Fibroblast of lung (primary cell): ENCODE measurements at regions not wholly inside any gene's neighbourhood (a gene's known extent, or its start where the extent isn't known, plus 50 kb on each side); places are given as distances from the start of the nearest gene placed in this dataset.

Experiments
- DNase-seq, 2 donors: peaks; one replicate each; pipeline versions ENCODE4 v3.0.0 to v3.0.0-alpha.2; 2010; ENCODE audit warnings: low read depth in 2 of 2
- H2AFZ ChIP-seq: 2 replicates; pipeline ENCODE4 v1.5.1; 2012; ENCODE audit warnings: low read length, control low read depth, inconsistent platforms
- H3K27ac ChIP-seq: 2 replicates; pipeline ENCODE4 v1.5.1; 2011; ENCODE audit warnings: low read length, control low read depth; ENCODE audit not compliant: insufficient read depth
- H3K27me3 ChIP-seq: 2 replicates; pipeline ENCODE4 v1.5.1; 2011; ENCODE audit warnings: mild to moderate bottlenecking, low read length; ENCODE audit not compliant: control insufficient read depth, insufficient read depth
- H3K36me3 ChIP-seq: 2 replicates; pipeline ENCODE4 v1.5.1; 2011; ENCODE audit warnings: low read length; ENCODE audit not compliant: control insufficient read depth, insufficient read depth
- H3K4me1 ChIP-seq: 2 replicates; pipeline ENCODE4 v1.5.1; 2011; ENCODE audit warnings: low read length; ENCODE audit not compliant: control insufficient read depth, insufficient read depth; ENCODE audit errors: extremely low read depth
- H3K4me2 ChIP-seq: 2 replicates; pipeline ENCODE4 v1.5.1; 2011; ENCODE audit warnings: low read length, control low read depth; ENCODE audit not compliant: insufficient read depth; ENCODE audit errors: extremely low read depth
- H3K4me3 ChIP-seq, 4 experiments: fragments of 200-600 bp in 1 of 4; sonication (generic) in 1 of 4; replicated peaks in 1 of 4; 2 replicates each; pipeline ENCODE4 v1.5.1; 2011 to 2016; ENCODE audit warnings: low read length in 4 of 4, low read depth in 3 of 4, mild to moderate bottlenecking in 3 of 4, control low read depth in 2 of 4, inconsistent platforms in 1 of 4, mixed read lengths in 1 of 4; ENCODE audit not compliant: insufficient read depth in 1 of 4; ENCODE audit errors: control extremely low read depth in 1 of 4
- H3K79me2 ChIP-seq: 2 replicates; pipeline ENCODE4 v1.5.1; 2012; ENCODE audit warnings: mild to moderate bottlenecking, low read length, inconsistent platforms; ENCODE audit not compliant: control insufficient read depth, insufficient read depth
- H3K9ac ChIP-seq: 2 replicates; pipeline ENCODE4 v1.5.1; 2011; ENCODE audit warnings: mild to moderate bottlenecking, low read length, control low read depth; ENCODE audit not compliant: insufficient read depth
- H3K9me3 ChIP-seq: 2 replicates; pipeline ENCODE4 v1.5.1; 2012; ENCODE audit warnings: low read depth, low read length; ENCODE audit not compliant: control insufficient read depth, insufficient read depth
- H4K20me1 ChIP-seq: 2 replicates; pipeline ENCODE4 v1.5.1; 2011; ENCODE audit warnings: low read length; ENCODE audit not compliant: control insufficient read depth, insufficient read depth; ENCODE audit errors: extremely low read depth
- EZH2 ChIP-seq: IDR thresholded peaks from 2 replicates; pipeline ENCODE4 v1.5.1; 2012; ENCODE audit warnings: low read length, control low read depth, mild to moderate bottlenecking; ENCODE audit errors: missing control alignments
- TF ChIP-seq, protein P1 (sequence below), 2 donors: IDR thresholded peaks in 1 of 2; conservative IDR thresholded peaks in 1 of 2; 1 replicate in 1 of 2; 2 replicates in 1 of 2; pipeline ENCODE4 v1.5.1; 2011 to 2012; ENCODE audit warnings: low read length in 2 of 2, control low read depth in 1 of 2, inconsistent platforms in 1 of 2, low read depth in 1 of 2, mild to moderate bottlenecking in 1 of 2

DNA sequence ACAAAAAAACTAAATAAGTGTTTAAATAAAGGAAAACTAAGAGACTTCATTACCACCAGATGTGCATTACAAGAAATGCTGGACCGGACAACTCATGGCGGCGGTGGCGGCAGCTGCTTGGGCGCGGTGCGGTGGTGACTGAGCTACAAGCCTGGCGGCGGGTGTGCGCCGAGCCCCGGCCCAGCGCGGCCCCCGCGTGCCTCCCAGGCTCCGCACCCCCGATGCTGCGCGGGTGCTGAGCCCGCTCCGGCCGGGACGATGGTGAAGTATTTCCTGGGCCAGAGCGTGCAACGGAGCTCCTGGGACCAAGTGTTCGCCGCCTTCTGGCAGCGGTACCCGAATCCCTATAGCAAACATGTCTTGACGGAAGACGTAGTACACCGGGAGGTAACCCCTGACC is 52.2 kb upstream of the RCOR3 start:
- no peak overlapping the region for H3K4me2 ChIP-seq
- H3K36me3 ChIP-seq = no peaks in the 10 kb centered on the region
- no peak overlapping the region for H3K4me3 ChIP-seq
- DNase-seq = no peak
- H3K79me2 ChIP-seq = no peaks in the 10 kb centered on the region
- H3K27me3 ChIP-seq = no peaks in the 10 kb centered on the region
- H4K20me1 ChIP-seq = no peaks in the 10 kb centered on the region
- no peaks in the 10 kb centered on the region for H3K9me3 ChIP-seq
- no peak overlapping the region for H3K27ac ChIP-seq
- TF ChIP-seq, protein P1, sequence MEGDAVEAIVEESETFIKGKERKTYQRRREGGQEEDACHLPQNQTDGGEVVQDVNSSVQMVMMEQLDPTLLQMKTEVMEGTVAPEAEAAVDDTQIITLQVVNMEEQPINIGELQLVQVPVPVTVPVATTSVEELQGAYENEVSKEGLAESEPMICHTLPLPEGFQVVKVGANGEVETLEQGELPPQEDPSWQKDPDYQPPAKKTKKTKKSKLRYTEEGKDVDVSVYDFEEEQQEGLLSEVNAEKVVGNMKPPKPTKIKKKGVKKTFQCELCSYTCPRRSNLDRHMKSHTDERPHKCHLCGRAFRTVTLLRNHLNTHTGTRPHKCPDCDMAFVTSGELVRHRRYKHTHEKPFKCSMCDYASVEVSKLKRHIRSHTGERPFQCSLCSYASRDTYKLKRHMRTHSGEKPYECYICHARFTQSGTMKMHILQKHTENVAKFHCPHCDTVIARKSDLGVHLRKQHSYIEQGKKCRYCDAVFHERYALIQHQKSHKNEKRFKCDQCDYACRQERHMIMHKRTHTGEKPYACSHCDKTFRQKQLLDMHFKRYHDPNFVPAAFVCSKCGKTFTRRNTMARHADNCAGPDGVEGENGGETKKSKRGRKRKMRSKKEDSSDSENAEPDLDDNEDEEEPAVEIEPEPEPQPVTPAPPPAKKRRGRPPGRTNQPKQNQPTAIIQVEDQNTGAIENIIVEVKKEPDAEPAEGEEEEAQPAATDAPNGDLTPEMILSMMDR (conservative IDR thresholded peaks at IDR 0.05 in 1 of 2, IDR thresholded peaks at IDR 0.05 in 1 of 2; ENCODE audit: low read depth in 1 of 2, low read length in 2 of 2) = no peak
- no peak for TF ChIP-seq EZH2
- no peak overlapping the region for H3K9ac ChIP-seq
- H3K4me1 ChIP-seq = no peaks in the 10 kb centered on the region
- no peak overlapping the region for H2AFZ ChIP-seq

DNA sequence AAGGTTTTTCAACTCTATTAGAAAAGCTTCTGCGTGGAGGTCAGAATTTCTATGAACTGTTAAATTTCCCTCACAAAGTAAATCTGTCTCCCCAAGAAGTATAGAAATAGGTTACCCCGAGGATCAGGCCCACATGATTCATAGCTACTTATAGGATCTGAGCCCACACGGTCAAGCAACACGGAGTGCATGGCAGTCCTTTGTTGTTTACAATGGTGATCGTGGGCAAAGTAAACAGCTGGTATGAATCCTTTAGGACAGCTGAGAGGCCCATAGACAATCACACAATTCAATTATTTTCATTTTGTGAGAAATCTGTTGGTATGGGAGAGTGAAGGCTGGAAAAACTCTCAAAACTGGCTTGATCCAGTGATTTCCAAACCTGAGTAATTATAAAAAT is 58.9 kb upstream of the RCOR3 start:
- no peaks in the 10 kb centered on the region for H3K4me1 ChIP-seq
- DNase-seq = no peak
- H3K9me3 ChIP-seq = no peaks in the 10 kb centered on the region
- no peak overlapping the region for H2AFZ ChIP-seq
- no peaks in the 10 kb centered on the region for H3K27me3 ChIP-seq
- no peak overlapping the region for H3K27ac ChIP-seq
- H3K4me3 ChIP-seq = no peak overlapping the region
- TF ChIP-seq EZH2 = no peak
- TF ChIP-seq, protein P1 (conservative IDR thresholded peaks at IDR 0.05 in 1 of 2, IDR thresholded peaks at IDR 0.05 in 1 of 2; ENCODE audit: low read depth in 1 of 2, low read length in 2 of 2) = no peak
- H3K36me3 ChIP-seq = no peaks in the 10 kb centered on the region
- no peak overlapping the region for H3K4me2 ChIP-seq
- H3K79me2 ChIP-seq = no peaks in the 10 kb centered on the region
- H4K20me1 ChIP-seq = no peaks in the 10 kb centered on the region
- no peak overlapping the region for H3K9ac ChIP-seq

DNA sequence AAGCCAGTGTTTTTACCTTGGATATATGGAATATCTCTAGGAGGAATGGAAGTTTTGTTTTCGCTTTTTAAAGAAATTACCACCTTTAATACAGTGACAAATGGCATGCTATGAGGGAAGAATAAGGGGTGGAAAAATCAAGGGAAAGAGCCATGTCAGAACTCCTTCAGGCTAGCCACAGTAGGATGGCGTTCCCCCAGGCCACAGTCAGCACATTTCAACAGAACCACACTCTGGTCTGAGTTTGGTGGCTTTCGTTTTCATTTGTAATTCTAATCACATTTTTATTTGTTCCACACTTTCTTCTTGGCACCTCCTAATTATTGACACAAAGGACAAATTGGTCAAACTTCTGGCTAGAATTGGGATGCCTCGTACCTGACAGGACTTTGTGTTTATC is 60.3 kb upstream of the RCOR3 start:
- H3K9me3 ChIP-seq = no peaks in the 10 kb centered on the region
- H3K4me3 ChIP-seq = no peak overlapping the region
- no peaks in the 10 kb centered on the region for H3K79me2 ChIP-seq
- H3K27ac ChIP-seq = no peak overlapping the region
- TF ChIP-seq, protein P1 (conservative IDR thresholded peaks at IDR 0.05 in 1 of 2, IDR thresholded peaks at IDR 0.05 in 1 of 2; ENCODE audit: low read depth in 1 of 2, low read length in 2 of 2) = no peak
- no peak for TF ChIP-seq EZH2
- H3K9ac ChIP-seq = no peak overlapping the region
- H3K4me1 ChIP-seq = no peaks in the 10 kb centered on the region
- no peak overlapping the region for H3K4me2 ChIP-seq
- H3K27me3 ChIP-seq = no peaks in the 10 kb centered on the region
- H2AFZ ChIP-seq = no peak overlapping the region
- H3K36me3 ChIP-seq = no peaks in the 10 kb centered on the region
- no peaks in the 10 kb centered on the region for H4K20me1 ChIP-seq
- peak in 1 of 2 donors; percentile 2 for DNase-seq
